Neural cell (in vitro differentiated cells): ENCODE measurements at regions not wholly inside any gene's neighbourhood (a gene's known extent, or its start where the extent isn't known, plus 50 kb on each side); places are given as distances from the start of the nearest gene placed in this dataset.
"Not testable (repeated sequence)": the region's sequence is repeated elsewhere in the genome, so short reads cannot be mapped to it uniquely, and the experiment has no call there.

ENCODE experiments used
- H2AFZ ChIP-seq: fragments of 200-600, 300-800 bp; sonication (generic), shearing (Covaris generic); 2 replicates; pipeline ENCODE4 v1.6.0; 2014; ENCODE audit warnings: low read depth, mild to moderate bottlenecking, antibody characterized with exemption, low read length, moderate library complexity
- H3F3A ChIP-seq: fragments of 200-600 bp; shearing (Covaris generic); 2 replicates; pipeline ENCODE4 v1.6.1; 2016; ENCODE audit warnings: mild to moderate bottlenecking, moderate library complexity, mixed read lengths, antibody characterized with exemption, low read length; ENCODE audit not compliant: insufficient read depth, poor library complexity, severe bottlenecking
- H3K27ac ChIP-seq: fragments of 200-600, 300-800 bp; sonication (generic), shearing (Covaris generic); 2 replicates; pipeline ENCODE4 v1.5.1; 2014; ENCODE audit warnings: mild to moderate bottlenecking, low read length, moderate library complexity
- H3K27me3 ChIP-seq: fragments of 300-800, 200-600 bp; sonication (generic), shearing (Covaris generic); 2 replicates; pipeline ENCODE4 v1.6.0; 2014; ENCODE audit warnings: mild to moderate bottlenecking, low read depth, low read length, moderate library complexity; ENCODE audit not compliant: insufficient read depth
- H3K36me3 ChIP-seq: fragments of 300-800, 200-600 bp; sonication (generic), shearing (Covaris generic); 2 replicates; pipeline ENCODE4 v1.5.1; 2014; ENCODE audit warnings: mild to moderate bottlenecking, antibody characterized with exemption, low read length, moderate library complexity; ENCODE audit not compliant: insufficient read depth
- H3K4me2 ChIP-seq: fragments of 300-800, 200-600 bp; sonication (generic), shearing (Covaris generic); 2 replicates; pipeline ENCODE4 v1.6.0; 2014; ENCODE audit warnings: mild to moderate bottlenecking, low read length
- H3K4me3 ChIP-seq: fragments of 300-800, 200-600 bp; sonication (generic), shearing (Covaris generic); 2 replicates; pipeline ENCODE4 v1.5.1; 2014; ENCODE audit warnings: mild to moderate bottlenecking, low read length, moderate library complexity
- H3K79me2 ChIP-seq: fragments of 200-600 bp; shearing (Covaris generic); replicated peaks from 2 replicates; pipeline ENCODE4 v1.6.0; 2014; ENCODE audit warnings: mild to moderate bottlenecking, low read length, moderate library complexity; ENCODE audit not compliant: insufficient read depth
- H3K9ac ChIP-seq: fragments of 300-800, 200-600 bp; sonication (generic), shearing (Covaris generic); 2 replicates; pipeline ENCODE4 v1.6.1; 2016; ENCODE audit warnings: mild to moderate bottlenecking, low read length, mixed read lengths
- H3K9me2 ChIP-seq: fragments of 200-600 bp; shearing (Covaris generic); 2 replicates; pipeline ENCODE4 v1.6.1; 2016; ENCODE audit warnings: mild to moderate bottlenecking, low read length, mixed read lengths; ENCODE audit not compliant: insufficient read depth
- H3K9me3 ChIP-seq: fragments of 200-600, 300-800 bp; sonication (generic), shearing (Covaris generic); 2 replicates; pipeline ENCODE4 v1.6.1; 2016; ENCODE audit warnings: mild to moderate bottlenecking, mixed run types, low read length, moderate library complexity, mixed read lengths
- H4K20me1 ChIP-seq: fragments of 200-600 bp; shearing (Covaris generic); 2 replicates; pipeline ENCODE4 v1.6.1; 2016; ENCODE audit warnings: mild to moderate bottlenecking, mixed run types; ENCODE audit not compliant: insufficient read depth
- EP300 ChIP-seq: fragments of 450-650 bp; conservative IDR thresholded peaks from 2 replicates; pipeline ENCODE4 v1.6.1; 2014; ENCODE audit warnings: antibody characterized with exemption, mild to moderate bottlenecking, moderate library complexity; ENCODE audit not compliant: poor library complexity, severe bottlenecking
- EZH2 ChIP-seq: fragments of 200-600, 300-800 bp; shearing (Covaris generic), sonication (generic); IDR thresholded peaks from 2 replicates; pipeline ENCODE4 v1.6.1; 2014; ENCODE audit warnings: antibody characterized with exemption, low read length, borderline replicate concordance, mild to moderate bottlenecking; ENCODE audit not compliant: insufficient read depth, poor library complexity, severe bottlenecking
- MXI1 ChIP-seq: fragments of 450-650 bp; conservative IDR thresholded peaks from 2 replicates; pipeline ENCODE4 v1.6.1; 2014; ENCODE audit warnings: antibody characterized with exemption, mild to moderate bottlenecking; ENCODE audit not compliant: poor library complexity, severe bottlenecking
- POLR2AphosphoS5 ChIP-seq: IDR thresholded peaks from 2 replicates; pipeline ENCODE4 v1.6.1; 2012
- RAD21 ChIP-seq: fragments of 450-650 bp; conservative IDR thresholded peaks from 2 replicates; pipeline ENCODE4 v1.6.1; 2014; ENCODE audit warnings: antibody characterized with exemption, mild to moderate bottlenecking, moderate library complexity
- SMC3 ChIP-seq: fragments of 450-650 bp; conservative IDR thresholded peaks from 2 replicates; pipeline ENCODE4 v1.6.1; 2014; ENCODE audit warnings: antibody characterized with exemption, mild to moderate bottlenecking, moderate library complexity; ENCODE audit not compliant: poor library complexity
- TAF1 ChIP-seq: IDR thresholded peaks from 2 replicates; pipeline ENCODE4 v1.6.1; 2012; ENCODE audit warnings: low read depth
- TF ChIP-seq, protein P1 (sequence below): fragments of 450-650 bp; IDR thresholded peaks from 2 replicates; pipeline ENCODE4 v1.5.1; 2014; ENCODE audit warnings: antibody characterized with exemption, mild to moderate bottlenecking, moderate library complexity; ENCODE audit not compliant: poor library complexity, severe bottlenecking
- TF ChIP-seq, protein P2 (sequence below): IDR thresholded peaks from 2 replicates; pipeline ENCODE4 v1.6.1; 2012; ENCODE audit warnings: borderline replicate concordance

- H3K27ac ChIP-seq = no peak overlapping the region
- no peaks in the 10 kb centered on the region for H3K9me3 ChIP-seq
- H4K20me1 ChIP-seq = no peaks in the 10 kb centered on the region
- no peaks in the 10 kb centered on the region for H3K9me2 ChIP-seq
- H2AFZ ChIP-seq = no peak overlapping the region
- no peaks in the 10 kb centered on the region for H3K79me2 ChIP-seq
- no peaks in the 10 kb centered on the region for H3F3A ChIP-seq
- no peak overlapping the region for H3K4me3 ChIP-seq
- H3K9ac ChIP-seq = no peak overlapping the region
- H3K4me2 ChIP-seq = no peak overlapping the region
- no peaks in the 10 kb centered on the region for H3K27me3 ChIP-seq
- H3K36me3 ChIP-seq = no peaks in the 10 kb centered on the region
- no peak for TF ChIP-seq EZH2
- no peak for TF ChIP-seq MXI1
- TF ChIP-seq POLR2AphosphoS5 = no peak
- TF ChIP-seq SMC3 = no peak
- no peak for TF ChIP-seq EP300
- TF ChIP-seq, protein P1, sequence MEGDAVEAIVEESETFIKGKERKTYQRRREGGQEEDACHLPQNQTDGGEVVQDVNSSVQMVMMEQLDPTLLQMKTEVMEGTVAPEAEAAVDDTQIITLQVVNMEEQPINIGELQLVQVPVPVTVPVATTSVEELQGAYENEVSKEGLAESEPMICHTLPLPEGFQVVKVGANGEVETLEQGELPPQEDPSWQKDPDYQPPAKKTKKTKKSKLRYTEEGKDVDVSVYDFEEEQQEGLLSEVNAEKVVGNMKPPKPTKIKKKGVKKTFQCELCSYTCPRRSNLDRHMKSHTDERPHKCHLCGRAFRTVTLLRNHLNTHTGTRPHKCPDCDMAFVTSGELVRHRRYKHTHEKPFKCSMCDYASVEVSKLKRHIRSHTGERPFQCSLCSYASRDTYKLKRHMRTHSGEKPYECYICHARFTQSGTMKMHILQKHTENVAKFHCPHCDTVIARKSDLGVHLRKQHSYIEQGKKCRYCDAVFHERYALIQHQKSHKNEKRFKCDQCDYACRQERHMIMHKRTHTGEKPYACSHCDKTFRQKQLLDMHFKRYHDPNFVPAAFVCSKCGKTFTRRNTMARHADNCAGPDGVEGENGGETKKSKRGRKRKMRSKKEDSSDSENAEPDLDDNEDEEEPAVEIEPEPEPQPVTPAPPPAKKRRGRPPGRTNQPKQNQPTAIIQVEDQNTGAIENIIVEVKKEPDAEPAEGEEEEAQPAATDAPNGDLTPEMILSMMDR = no peak
- no peak for TF ChIP-seq TAF1
- TF ChIP-seq, protein P2, sequence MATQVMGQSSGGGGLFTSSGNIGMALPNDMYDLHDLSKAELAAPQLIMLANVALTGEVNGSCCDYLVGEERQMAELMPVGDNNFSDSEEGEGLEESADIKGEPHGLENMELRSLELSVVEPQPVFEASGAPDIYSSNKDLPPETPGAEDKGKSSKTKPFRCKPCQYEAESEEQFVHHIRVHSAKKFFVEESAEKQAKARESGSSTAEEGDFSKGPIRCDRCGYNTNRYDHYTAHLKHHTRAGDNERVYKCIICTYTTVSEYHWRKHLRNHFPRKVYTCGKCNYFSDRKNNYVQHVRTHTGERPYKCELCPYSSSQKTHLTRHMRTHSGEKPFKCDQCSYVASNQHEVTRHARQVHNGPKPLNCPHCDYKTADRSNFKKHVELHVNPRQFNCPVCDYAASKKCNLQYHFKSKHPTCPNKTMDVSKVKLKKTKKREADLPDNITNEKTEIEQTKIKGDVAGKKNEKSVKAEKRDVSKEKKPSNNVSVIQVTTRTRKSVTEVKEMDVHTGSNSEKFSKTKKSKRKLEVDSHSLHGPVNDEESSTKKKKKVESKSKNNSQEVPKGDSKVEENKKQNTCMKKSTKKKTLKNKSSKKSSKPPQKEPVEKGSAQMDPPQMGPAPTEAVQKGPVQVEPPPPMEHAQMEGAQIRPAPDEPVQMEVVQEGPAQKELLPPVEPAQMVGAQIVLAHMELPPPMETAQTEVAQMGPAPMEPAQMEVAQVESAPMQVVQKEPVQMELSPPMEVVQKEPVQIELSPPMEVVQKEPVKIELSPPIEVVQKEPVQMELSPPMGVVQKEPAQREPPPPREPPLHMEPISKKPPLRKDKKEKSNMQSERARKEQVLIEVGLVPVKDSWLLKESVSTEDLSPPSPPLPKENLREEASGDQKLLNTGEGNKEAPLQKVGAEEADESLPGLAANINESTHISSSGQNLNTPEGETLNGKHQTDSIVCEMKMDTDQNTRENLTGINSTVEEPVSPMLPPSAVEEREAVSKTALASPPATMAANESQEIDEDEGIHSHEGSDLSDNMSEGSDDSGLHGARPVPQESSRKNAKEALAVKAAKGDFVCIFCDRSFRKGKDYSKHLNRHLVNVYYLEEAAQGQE = no peak
- no peak for TF ChIP-seq RAD21
Observed at GRCh38 chr9:29445751-29446150, 1872.5 kb upstream of the C9orf72 start.

DNA sequence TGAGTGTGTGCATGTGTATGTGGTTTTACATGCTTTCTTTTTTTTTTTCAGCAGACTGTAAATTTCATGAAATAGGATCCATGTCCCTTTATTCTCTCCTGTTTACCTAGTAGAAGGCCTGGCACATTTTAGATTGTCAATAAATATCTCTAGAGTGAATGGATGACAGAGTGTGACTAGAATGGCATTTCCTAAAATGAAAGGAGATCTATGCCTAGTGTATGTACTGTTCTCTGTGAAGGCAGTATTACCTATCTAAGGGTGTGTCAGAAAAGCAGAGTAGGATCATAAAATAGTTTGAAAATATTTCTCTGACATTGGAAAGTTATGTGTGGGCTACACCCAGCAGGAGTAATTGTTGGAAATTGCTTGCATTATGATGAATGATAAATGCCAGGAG, 1876.0 kb upstream of the C9orf72 start:
- H3K4me2 ChIP-seq = no peak overlapping the region
- H3K9me3 ChIP-seq = no peaks in the 10 kb centered on the region
- H3K9me2 ChIP-seq = no peaks in the 10 kb centered on the region
- no peaks in the 10 kb centered on the region for H4K20me1 ChIP-seq
- no peak overlapping the region for H3K9ac ChIP-seq
- TF ChIP-seq SMC3 (no peak), EP300 (no peak), RAD21 (no peak), POLR2AphosphoS5 (no peak), TAF1 (no peak), MXI1 (no peak), EZH2 (no peak)
- TF ChIP-seq, protein P1 = no peak
- TF ChIP-seq, protein P2 = no peak
- H3K36me3 ChIP-seq = no peaks in the 10 kb centered on the region
- H3F3A ChIP-seq = no peaks in the 10 kb centered on the region
- no peaks in the 10 kb centered on the region for H3K27me3 ChIP-seq
- no peak overlapping the region for H3K27ac ChIP-seq
- H3K79me2 ChIP-seq = no peaks in the 10 kb centered on the region
- no peak overlapping the region for H3K4me3 ChIP-seq
- no peak overlapping the region for H2AFZ ChIP-seq

DNA sequence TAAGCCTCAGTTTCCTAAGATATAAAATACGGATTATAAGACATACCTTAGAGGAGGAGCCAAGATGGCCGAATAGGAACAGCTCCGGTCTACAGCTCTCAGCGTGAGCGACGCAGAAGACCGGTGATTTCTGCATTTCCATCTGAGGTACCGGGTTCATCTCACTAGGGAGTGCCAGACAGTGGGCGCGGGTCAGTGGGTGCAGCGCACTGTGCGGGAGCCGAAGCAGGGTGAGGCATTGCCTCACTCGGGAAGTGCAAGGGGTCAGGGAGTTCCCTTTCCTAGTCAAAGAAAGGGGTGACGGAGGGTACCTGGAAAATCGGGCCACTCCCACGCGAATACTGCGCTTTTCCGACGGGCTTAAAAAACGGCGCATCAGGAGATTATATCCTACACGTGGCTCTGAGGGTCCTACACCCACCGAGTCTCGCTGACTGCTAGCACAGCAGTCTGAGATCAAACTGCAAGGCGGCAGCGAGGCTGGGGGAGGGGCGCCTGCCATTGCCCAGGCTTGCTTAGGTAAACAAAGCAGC, 1877.1 kb upstream of the C9orf72 start:
- not testable (repeated sequence) for H4K20me1 ChIP-seq, H3K4me3 ChIP-seq, H3K9me3 ChIP-seq, H3K27me3 ChIP-seq, H3K4me2 ChIP-seq, H2AFZ ChIP-seq, H3K79me2 ChIP-seq, H3K36me3 ChIP-seq, H3F3A ChIP-seq, H3K9ac ChIP-seq, H3K27ac ChIP-seq, H3K9me2 ChIP-seq
